HFFc6 (cell line): ENCODE measurements at regions not wholly inside any gene's neighbourhood (a gene's known extent, or its start where the extent isn't known, plus 50 kb on each side); places are given as distances from the start of the nearest gene placed in this dataset.

Experiments used
- DNase-seq: peaks from one replicate; pipeline ENCODE4 v3.0.0-alpha.2; 2018
- H3K27ac Mint-ChIP-seq: 2 replicates; pipeline ENCODE4 v1.8.0; 2020; ENCODE audit warnings: mild to moderate bottlenecking, mixed read lengths
- H3K27me3 Mint-ChIP-seq: 2 replicates; pipeline ENCODE4 v1.8.0; 2021; ENCODE audit warnings: mild to moderate bottlenecking, moderate library complexity, mixed read lengths; ENCODE audit not compliant: insufficient read depth
- H3K36me3 Mint-ChIP-seq: 2 replicates; pipeline ENCODE4 v1.8.0; 2021; ENCODE audit warnings: low read depth, mixed read lengths
- H3K4me1 Mint-ChIP-seq: 2 replicates; pipeline ENCODE4 v1.8.0; 2020; ENCODE audit warnings: low read depth, mixed read lengths
- H3K4me3 Mint-ChIP-seq: 2 replicates; pipeline ENCODE4 v1.8.0; 2020; ENCODE audit warnings: mild to moderate bottlenecking, moderate library complexity, mixed read lengths
- H3K9me3 Mint-ChIP-seq: 2 replicates; pipeline ENCODE4 v1.8.0; 2020; ENCODE audit warnings: mild to moderate bottlenecking, mixed read lengths
- CTCF ChIP-seq: fragments of 200-600 bp; sonication (generic); IDR thresholded peaks from 2 replicates; pipeline ENCODE4 v1.5.0; 2021; ENCODE audit warnings: antibody characterized with exemption, mild to moderate bottlenecking

DNA sequence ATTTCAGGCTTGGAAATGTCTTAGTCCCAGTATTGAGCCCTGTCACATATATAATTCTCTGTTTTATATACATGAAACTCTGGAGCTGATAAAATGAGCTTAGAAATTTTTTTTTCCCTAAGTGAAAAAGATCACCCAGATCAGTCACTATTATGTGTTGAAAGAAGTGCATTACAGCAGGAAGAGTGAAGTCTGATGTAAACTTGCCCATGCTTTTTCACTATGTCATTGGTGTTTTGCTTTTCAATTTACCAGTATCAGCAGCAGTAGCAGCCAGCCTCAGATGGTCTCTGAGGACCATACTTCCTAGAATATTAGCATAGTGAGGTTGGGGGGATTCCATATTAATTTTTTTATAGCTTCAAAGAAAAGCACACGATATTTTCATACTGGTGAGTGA, 255.6 kb upstream of the KCNH8 start:
- Mint-ChIP-seq H3K4me3 (no peak overlapping the region), H3K9me3 (peaks cover 17% of the 10 kb centered on the region), H3K4me1 (no peaks in the 10 kb centered on the region), H3K36me3 (no peaks in the 10 kb centered on the region), H3K27me3 (no peaks in the 10 kb centered on the region; the same call in 1 of the 2 replicates), H3K27ac (no peak overlapping the region)
- no peak for TF ChIP-seq CTCF
- DNase-seq, result no peak

DNA sequence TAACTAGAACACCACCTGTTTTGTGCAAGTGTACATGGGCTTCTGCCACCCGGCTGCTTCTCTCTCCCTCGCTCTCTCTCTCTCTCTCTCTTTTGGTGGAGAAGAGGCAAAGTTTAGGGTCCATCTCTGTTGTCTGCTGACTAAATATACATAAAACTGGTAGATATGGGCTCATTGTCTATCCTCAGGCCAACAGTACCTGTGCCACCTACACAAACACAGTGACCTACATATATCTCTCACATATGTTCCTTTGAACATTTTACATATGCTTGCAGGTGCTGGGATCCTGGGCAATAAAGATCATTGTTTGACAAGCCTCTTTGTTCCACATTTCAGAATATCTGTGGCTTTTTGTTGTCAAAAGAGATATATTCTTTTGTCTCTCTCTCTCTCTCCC, 256.3 kb upstream of the KCNH8 start:
- H3K9me3 Mint-ChIP-seq, result peaks cover 23% of the 10 kb centered on the region
- peaks cover 4% of the 10 kb centered on the region; the same call in 1 of the 2 replicates for H3K36me3 Mint-ChIP-seq
- H3K27ac Mint-ChIP-seq, result no peak overlapping the region
- no peak overlapping the region for H3K4me3 Mint-ChIP-seq
- no peaks in the 10 kb centered on the region for H3K4me1 Mint-ChIP-seq
- TF ChIP-seq CTCF, result no peak
- no peak for DNase-seq
- H3K27me3 Mint-ChIP-seq, result no peaks in the 10 kb centered on the region; the same call in 1 of the 2 replicates

GRCh38 chr3:18891641-18892040, 256.7 kb upstream of the KCNH8 start:
- Mint-ChIP-seq H3K36me3 (peaks cover 4% of the 10 kb centered on the region; the same call in 1 of the 2 replicates), H3K9me3 (peaks cover 27% of the 10 kb centered on the region), H3K4me3 (no peak overlapping the region), H3K4me1 (no peaks in the 10 kb centered on the region), H3K27ac (no peak overlapping the region), H3K27me3 (no peaks in the 10 kb centered on the region; the same call in 1 of the 2 replicates)
- DNase-seq, result no peak
- no peak for TF ChIP-seq CTCF

GRCh38 chr3:18890449-18890848, 257.9 kb upstream of the KCNH8 start:
- Mint-ChIP-seq H3K9me3 (peaks cover 37% of the 10 kb centered on the region), H3K4me1 (no peaks in the 10 kb centered on the region), H3K27ac (no peak overlapping the region), H3K4me3 (no peak overlapping the region), H3K27me3 (no peaks in the 10 kb centered on the region; the same call in 1 of the 2 replicates), H3K36me3 (peaks cover 4% of the 10 kb centered on the region; the same call in 1 of the 2 replicates)
- DNase-seq, result no peak
- no peak for TF ChIP-seq CTCF

DNA sequence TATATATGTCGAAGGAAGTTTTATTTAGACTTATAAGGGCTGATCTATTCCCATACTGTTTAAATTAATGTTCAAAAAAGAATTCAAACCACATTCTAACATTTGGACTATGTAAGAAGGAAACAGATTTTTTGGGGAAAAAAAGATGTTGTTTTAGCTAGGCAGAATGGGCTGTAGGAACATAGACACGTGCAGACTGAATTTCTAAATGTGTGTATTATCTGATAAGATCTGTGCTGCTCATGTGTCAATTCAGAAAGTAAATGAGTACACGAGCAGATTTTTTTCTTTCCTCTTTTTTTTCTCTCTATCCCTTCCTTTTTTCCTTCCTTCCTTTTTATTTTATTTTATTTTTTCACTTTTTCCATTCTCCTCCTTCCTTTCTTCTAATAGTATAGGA, 259.5 kb upstream of the KCNH8 start:
- Mint-ChIP-seq H3K36me3 (peaks cover 4% of the 10 kb centered on the region; the same call in 1 of the 2 replicates), H3K9me3 (peaks cover 43% of the 10 kb centered on the region), H3K27ac (no peak overlapping the region), H3K4me3 (no peak overlapping the region), H3K27me3 (no peaks in the 10 kb centered on the region; the same call in 1 of the 2 replicates), H3K4me1 (no peaks in the 10 kb centered on the region)
- DNase-seq, result no peak
- TF ChIP-seq CTCF, result no peak

- Mint-ChIP-seq H3K27ac (no peak overlapping the region), H3K9me3 (peaks cover 47% of the 10 kb centered on the region), H3K36me3 (peaks cover 4% of the 10 kb centered on the region; the same call in 1 of the 2 replicates), H3K27me3 (no peaks in the 10 kb centered on the region; the same call in 1 of the 2 replicates), H3K4me3 (no peak overlapping the region), H3K4me1 (no peaks in the 10 kb centered on the region)
- no peak for TF ChIP-seq CTCF
- DNase-seq, result no peak
These were observed 259.9 kb upstream of the KCNH8 start for GRCh38 chr3:18888370-18888769.
